Immature natural killer cell (primary cell): ENCODE measurements at regions not wholly inside any gene's neighbourhood (a gene's known extent, or its start where the extent isn't known, plus 50 kb on each side); places are given as distances from the start of the nearest gene placed in this dataset.
"Not testable (repeated sequence)": the region's sequence is repeated elsewhere in the genome, so short reads cannot be mapped to it uniquely, and the experiment has no call there.

ENCODE experiments used
- DNase-seq, 3 donors: peaks; one replicate each; pipeline ENCODE4 v3.0.0; 2022; ENCODE audit warnings: mixed read lengths in 1 of 3
- H3K27ac Mint-ChIP-seq, 6 donors: one replicate each; pipeline ENCODE4 v1.8.0; 2020; ENCODE audit warnings: mixed read lengths in 6 of 6, mild to moderate bottlenecking in 5 of 6, inconsistent platforms in 4 of 6, moderate library complexity in 3 of 6
- H3K27me3 Mint-ChIP-seq, 3 donors: one replicate each; pipeline ENCODE4 v1.8.0; 2020 to 2021; ENCODE audit warnings: low read depth in 3 of 3, mild to moderate bottlenecking in 3 of 3, mixed read lengths in 3 of 3, moderate library complexity in 3 of 3, inconsistent platforms in 1 of 3
- H3K36me3 Mint-ChIP-seq, 3 donors: one replicate each; pipeline ENCODE4 v1.8.0; 2020; ENCODE audit warnings: mixed read lengths in 3 of 3, inconsistent platforms in 2 of 3, mild to moderate bottlenecking in 2 of 3
- H3K4me1 Mint-ChIP-seq, 2 donors: one replicate each; pipeline ENCODE4 v1.8.0; 2020; ENCODE audit warnings: inconsistent platforms in 2 of 2, mild to moderate bottlenecking in 2 of 2, mixed read lengths in 2 of 2, moderate library complexity in 1 of 2
- H3K4me3 Mint-ChIP-seq, 5 donors: one replicate each; pipeline ENCODE4 v1.8.0; 2020; ENCODE audit warnings: mild to moderate bottlenecking in 5 of 5, mixed read lengths in 5 of 5, inconsistent platforms in 3 of 5, moderate library complexity in 3 of 5
- H3K9me3 Mint-ChIP-seq, 6 donors: one replicate each; pipeline ENCODE4 v1.8.0; 2020; ENCODE audit warnings: mild to moderate bottlenecking in 6 of 6, mixed read lengths in 6 of 6, inconsistent platforms in 4 of 6, moderate library complexity in 3 of 6

DNA sequence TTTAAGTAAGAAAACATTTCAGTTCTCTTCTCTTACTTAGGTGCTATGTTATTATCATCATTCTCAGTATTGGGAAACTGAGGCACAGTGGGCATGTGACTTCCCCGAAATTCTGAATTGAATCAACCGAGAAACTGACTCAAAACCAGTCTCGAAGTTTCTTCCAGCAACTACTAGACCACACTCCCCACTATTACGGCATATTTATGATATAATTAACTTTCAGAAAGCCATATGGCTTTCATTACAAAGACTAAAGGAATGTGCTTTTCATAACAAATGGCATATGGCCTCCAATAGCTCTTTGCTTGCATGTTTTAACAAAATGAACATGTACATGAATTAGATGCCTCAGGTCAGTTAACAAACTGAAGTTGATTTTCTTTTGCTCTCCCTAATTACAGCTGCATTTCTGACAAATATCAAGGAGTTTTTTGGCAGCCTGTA lies 182.9 kb upstream of the SLC38A2 start:
- no peak overlapping the region for H3K4me3 Mint-ChIP-seq
- peaks cover 8 to 19% of the 10 kb centered on the region in 2 donors for H3K4me1 Mint-ChIP-seq
- no peak overlapping the region for H3K27ac Mint-ChIP-seq
- H3K36me3 Mint-ChIP-seq, result peaks cover 4 to 26% (median 12%) of the 10 kb centered on the region in 3 donors
- H3K27me3 Mint-ChIP-seq, result peaks cover 0 to 4% (median 0%) of the 10 kb centered on the region in 3 donors
- no peak for DNase-seq
- H3K9me3 Mint-ChIP-seq, result no peaks in the 10 kb centered on the region

DNA sequence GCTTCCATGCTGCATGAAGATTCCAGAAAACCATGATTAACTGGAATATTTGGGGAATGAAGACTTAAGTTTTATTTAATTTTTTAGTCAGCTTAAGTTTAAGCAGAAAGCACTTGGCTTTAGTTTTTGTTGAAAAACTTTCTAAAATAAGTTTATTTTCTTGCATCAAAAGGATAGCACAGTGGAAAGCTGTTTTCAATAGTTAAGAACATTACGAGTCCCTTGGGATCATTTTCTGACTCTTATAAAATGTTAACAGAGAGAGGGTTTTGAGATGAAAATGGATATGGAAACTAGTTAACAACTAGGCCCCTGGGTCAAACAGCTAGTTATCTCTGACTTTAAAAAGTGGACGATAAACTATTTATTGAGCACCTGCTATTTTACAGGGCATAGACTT lies 181.9 kb upstream of the SLC38A2 start:
- Mint-ChIP-seq H3K4me1 (peaks cover 17 to 20% of the 10 kb centered on the region in 2 donors), H3K27me3 (peaks cover 0 to 4% (median 0%) of the 10 kb centered on the region in 3 donors), H3K4me3 (no peak overlapping the region), H3K27ac (no peak overlapping the region), H3K9me3 (no peaks in the 10 kb centered on the region), H3K36me3 (peaks cover 4 to 31% (median 7%) of the 10 kb centered on the region in 3 donors)
- DNase-seq, result no peak

DNA sequence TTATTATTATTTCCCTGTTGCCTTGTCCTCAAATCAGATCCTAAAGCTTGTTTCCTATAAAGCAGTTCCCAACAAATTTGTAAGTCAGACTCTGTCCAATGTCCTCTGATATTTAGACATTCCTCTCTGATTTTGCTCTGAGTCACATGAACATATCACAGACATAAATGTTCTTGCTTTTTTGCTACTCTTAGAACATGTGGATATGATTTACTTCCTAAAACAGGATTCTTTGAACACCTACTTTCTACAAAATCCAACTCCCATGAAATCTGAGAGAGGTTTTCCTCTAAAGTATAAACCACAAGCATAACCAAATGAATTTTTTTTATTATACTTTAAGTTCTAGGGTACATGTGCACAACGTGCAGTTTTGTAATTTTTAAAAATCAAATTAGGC lies 181.3 kb upstream of the SLC38A2 start:
- DNase-seq, result no peak
- Mint-ChIP-seq H3K9me3 (no peaks in the 10 kb centered on the region), H3K4me1 (peaks cover 23 to 26% of the 10 kb centered on the region in 2 donors), H3K27me3 (peaks cover 0 to 4% (median 0%) of the 10 kb centered on the region in 3 donors), H3K27ac (no peak overlapping the region), H3K4me3 (no peak overlapping the region), H3K36me3 (peaks cover 4 to 32% (median 7%) of the 10 kb centered on the region in 3 donors)

DNA sequence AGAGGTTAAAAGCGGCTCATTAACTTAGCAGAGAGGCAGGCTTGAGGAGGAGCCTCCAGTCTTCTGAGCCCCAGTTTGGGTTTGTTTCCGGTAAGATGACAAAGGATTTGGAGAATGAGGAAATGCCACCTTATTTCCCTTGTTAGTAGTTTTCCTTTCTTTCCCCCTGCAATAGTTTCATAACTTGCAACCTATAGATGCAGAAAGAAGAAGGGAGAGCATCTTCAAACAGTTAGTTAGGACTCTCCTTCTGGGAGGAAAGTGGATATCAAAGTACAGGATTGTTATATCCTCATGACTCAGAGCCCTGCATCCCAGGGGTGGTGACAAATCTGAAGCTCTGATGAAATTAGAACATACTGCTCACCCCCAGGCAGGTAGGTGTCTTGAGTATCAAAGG lies 180.7 kb upstream of the SLC38A2 start:
- Mint-ChIP-seq H3K4me1 (peaks cover 28 to 32% of the 10 kb centered on the region in 2 donors), H3K36me3 (peaks cover 4 to 31% (median 7%) of the 10 kb centered on the region in 3 donors), H3K4me3 (no peak overlapping the region), H3K27ac (no peak overlapping the region), H3K27me3 (peaks cover 0 to 5% (median 0%) of the 10 kb centered on the region in 3 donors), H3K9me3 (no peaks in the 10 kb centered on the region)
- DNase-seq, result no peak

DNA sequence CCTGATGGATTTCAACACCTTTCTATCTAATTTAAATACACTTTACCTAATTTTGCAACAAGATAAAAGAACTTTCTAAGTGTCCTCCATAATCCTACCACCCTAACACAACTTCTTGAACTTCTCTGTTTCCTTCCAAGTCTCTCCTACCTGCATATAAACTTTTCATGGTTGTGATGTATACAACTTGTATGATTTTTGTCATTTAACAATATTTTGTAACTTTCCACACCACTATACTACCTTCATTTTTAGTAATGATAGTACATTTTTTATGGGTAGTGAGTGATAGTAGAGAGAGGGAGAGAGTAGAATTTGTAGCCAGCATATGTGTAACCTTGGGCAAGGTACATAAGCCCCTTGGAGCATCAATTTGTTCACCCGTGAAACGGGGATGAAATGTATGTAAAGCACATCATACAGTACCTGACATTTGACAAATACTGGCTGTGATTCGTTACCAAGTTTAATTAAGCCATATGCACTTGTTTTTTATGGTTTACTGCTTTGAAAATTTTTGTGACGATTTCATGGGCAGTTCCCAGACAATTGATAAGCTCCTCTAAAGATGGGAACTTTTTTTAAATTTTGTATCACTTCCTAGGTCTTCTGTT lies 177.8 kb upstream of the SLC38A2 start:
- Mint-ChIP-seq H3K9me3 (no peaks in the 10 kb centered on the region), H3K27me3 (peaks cover 0 to 5% (median 0%) of the 10 kb centered on the region in 3 donors), H3K4me3 (peak overlapping the region in 3 of 5 donors; percentile 2 to 45 (median 38)), H3K27ac (peak overlapping the region; percentile 53 to 89 (median 74)), H3K4me1 (peaks cover 57 to 59% of the 10 kb centered on the region in 2 donors), H3K36me3 (peaks cover 0 to 18% (median 3%) of the 10 kb centered on the region in 3 donors)
- DNase-seq, result no peak

DNA sequence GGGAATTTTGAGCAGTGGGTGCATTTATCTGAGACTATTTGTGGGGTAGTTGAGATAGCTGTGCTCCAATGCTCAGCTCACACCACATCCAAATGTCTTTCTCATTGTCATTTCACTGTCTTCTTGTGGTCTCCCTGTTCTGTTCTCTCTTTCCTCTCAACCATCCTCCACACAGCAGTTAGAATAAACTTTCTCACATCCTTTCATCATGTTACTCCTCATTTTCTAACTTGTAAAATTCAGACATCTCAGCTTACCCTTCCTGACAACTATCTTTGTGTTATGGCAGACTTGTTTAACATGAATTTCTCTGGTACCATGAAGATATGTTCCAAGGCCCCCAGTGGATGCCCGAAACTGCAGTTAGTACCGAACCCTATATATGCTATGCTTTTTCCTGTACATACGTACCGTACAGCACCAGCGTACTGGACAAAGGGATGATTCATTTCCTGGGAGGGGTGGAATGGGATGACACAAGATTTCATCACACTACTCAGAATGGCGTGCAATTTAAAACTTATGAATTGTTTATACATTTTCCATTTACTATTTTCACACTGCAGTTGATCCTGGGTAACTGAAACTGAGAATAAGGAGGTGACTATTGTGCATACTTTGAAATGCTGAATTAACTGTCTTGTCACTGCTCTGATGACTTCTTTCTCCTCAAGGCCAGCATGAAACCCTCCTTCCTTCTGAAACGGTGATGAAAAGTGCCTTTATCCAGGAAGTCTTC lies 177.1 kb upstream of the SLC38A2 start:
- Mint-ChIP-seq H3K36me3 (peaks cover 0 to 13% (median 0%) of the 10 kb centered on the region in 3 donors), H3K9me3 (no peaks in the 10 kb centered on the region), H3K27me3 (peaks cover 0 to 2% (median 0%) of the 10 kb centered on the region in 3 donors), H3K27ac (peak overlapping the region; percentile 53 to 89 (median 74)), H3K4me1 (peaks cover 60 to 61% of the 10 kb centered on the region in 2 donors), H3K4me3 (peak overlapping the region in 3 of 5 donors; percentile 38 to 45 (median 40))
- no peak for DNase-seq

DNA sequence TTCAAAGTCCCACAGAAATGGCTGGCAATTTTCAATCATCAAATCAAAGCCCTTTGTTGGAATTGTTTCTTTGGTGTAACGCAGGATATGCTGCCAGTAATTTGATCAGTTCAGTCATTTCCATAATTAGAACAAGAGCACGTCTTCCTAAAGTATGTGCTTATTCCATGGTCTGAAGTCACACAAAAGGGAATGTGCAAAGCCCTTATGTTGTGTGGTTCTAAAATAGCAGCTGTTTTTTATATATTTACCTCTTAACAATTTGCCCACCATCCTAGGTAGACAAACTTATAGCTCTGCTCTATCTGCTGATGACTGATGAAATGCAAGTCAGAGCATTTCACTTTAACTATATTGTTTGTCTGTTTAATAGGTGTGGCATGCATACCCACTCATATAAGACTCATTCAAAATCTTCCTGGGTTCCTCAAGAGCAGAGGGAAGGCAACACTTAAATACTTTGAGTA lies 176.1 kb upstream of the SLC38A2 start:
- peak overlapping the region in 5 of 6 donors; percentile 65 to 83 (median 76) for H3K27ac Mint-ChIP-seq
- H3K9me3 Mint-ChIP-seq, result peaks cover 0 to 4% (median 0%) of the 10 kb centered on the region in 6 donors
- H3K36me3 Mint-ChIP-seq, result peaks cover 0 to 17% (median 0%) of the 10 kb centered on the region in 3 donors
- H3K4me3 Mint-ChIP-seq, result peak overlapping the region in 3 of 5 donors; percentile 19 to 39 (median 29)
- DNase-seq, result no peak
- H3K27me3 Mint-ChIP-seq, result peaks cover 0 to 2% (median 0%) of the 10 kb centered on the region in 3 donors
- peaks cover 71% of the 10 kb centered on the region in 2 donors for H3K4me1 Mint-ChIP-seq

DNA sequence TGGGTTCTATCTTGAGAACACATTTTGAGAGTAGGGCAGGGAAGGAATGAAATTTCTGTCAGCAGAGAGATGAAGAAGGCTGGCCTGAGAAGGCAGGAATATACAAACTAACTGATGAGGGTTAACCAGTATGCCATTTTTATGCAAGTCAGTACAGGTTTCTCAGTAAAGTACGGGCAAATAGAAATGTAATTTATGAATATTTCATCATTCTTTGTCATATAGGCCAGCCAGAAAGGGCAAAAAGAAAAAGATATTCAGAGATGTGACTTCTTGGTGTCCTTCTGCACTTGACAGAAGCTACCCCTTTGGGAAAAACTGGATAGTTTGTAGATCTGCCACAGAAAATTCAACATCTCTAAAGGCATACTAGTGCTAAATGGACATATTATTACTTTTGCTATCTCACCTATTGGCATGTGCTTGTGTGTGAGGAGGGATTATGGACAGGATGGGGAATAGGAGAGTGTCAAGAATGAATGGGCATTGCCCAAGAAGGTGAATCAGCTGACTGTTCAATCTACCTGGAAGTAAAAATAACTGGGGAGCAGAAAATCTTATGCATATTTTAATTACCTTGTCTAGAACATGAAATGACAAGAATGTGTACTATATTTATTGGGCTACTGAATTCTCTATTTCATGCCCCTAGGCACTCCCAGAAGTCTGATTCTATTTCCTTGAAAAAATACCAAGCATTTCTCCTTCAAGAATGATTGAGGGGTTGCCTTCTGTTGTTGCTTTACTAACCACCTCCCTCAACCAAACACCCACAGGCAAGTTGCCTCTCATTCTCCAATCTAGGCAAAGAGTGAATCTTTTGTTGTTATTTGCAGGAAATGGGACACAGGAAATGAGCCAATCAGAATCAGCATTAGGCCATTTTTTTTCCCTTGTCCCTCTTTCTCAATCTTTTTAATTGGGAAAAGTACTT lies 175.1 kb upstream of the SLC38A2 start:
- Mint-ChIP-seq H3K9me3 (peaks cover 0 to 4% (median 0%) of the 10 kb centered on the region in 6 donors), H3K4me3 (peak overlapping the region; percentile 46 to 73 (median 61)), H3K36me3 (peaks cover 0 to 17% (median 0%) of the 10 kb centered on the region in 3 donors), H3K4me1 (peaks cover 80 to 81% of the 10 kb centered on the region in 2 donors), H3K27ac (peak overlapping the region; percentile 75 to 94 (median 92)), H3K27me3 (peaks cover 0 to 2% (median 1%) of the 10 kb centered on the region in 3 donors)
- no peak for DNase-seq

DNA sequence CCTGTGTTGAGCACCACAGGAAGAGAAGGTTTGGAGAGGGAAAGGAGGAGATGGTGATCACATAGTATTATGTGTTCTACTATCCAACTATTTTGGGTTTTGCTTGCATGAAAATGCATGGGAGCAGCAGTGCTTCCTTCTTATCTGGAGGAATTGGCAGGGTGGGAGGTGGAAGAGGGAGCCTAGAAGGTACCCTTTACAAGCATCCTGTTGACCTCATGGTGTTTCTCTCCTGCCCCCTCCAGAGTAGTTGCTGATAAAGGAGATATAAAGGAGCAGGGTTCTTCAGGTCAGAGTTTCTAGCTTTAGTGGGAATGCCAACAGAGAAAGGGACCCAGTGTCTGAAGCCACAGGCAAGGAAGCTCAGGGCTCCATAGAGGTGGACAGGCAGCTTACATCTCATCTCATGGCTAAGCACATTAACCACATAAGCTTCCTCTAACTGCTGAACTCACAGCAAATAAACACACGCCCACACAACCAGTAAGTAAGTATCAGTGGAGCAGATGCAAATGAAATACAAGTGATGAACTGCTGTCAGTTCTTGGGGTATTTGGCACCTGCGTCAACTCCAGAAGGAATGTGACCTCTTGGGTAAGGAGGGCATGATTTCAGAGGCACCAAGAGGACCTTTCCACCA lies 174.2 kb upstream of the SLC38A2 start:
- Mint-ChIP-seq H3K4me1 (peaks cover 88 to 90% of the 10 kb centered on the region in 2 donors), H3K36me3 (peaks cover 0 to 17% (median 0%) of the 10 kb centered on the region in 3 donors), H3K27me3 (peaks cover 0 to 3% (median 2%) of the 10 kb centered on the region in 3 donors), H3K4me3 (peak overlapping the region; percentile 60 to 74 (median 70)), H3K27ac (peak overlapping the region; percentile 65 to 94 (median 92)), H3K9me3 (peaks cover 0 to 4% (median 0%) of the 10 kb centered on the region in 6 donors)
- peak; percentile 26 to 45 (median 36) for DNase-seq

DNA sequence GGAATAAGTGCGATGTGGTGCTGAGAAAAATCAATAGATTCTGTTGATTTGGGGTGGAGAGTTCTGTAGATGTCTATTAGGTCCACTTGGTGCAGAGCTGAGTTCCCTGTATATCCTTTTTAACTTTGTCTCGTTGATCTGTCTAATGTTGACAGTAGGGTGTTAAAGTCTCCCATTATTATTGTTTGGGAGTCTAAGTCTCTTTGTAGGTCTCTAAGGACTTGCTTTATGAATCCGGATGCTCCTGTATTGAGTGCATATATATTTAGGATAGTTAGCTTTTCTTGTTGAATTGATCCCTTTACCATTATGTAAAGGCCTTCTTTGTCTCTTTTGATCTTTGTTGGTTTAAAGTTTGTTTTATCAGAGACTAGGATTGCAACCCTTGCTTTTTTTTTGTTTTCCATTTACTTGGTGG lies 170.8 kb upstream of the SLC38A2 start:
- H3K4me1 Mint-ChIP-seq, result peaks cover 78 to 85% of the 10 kb centered on the region in 2 donors
- peak overlapping the region; percentile 54 to 75 (median 61) for H3K4me3 Mint-ChIP-seq
- H3K27me3 Mint-ChIP-seq, H3K9me3 Mint-ChIP-seq, DNase-seq: not testable (repeated sequence)
- peak overlapping the region; percentile 47 to 86 (median 79) for H3K27ac Mint-ChIP-seq
- peaks cover 0 to 10% (median 0%) of the 10 kb centered on the region in 3 donors for H3K36me3 Mint-ChIP-seq

DNA sequence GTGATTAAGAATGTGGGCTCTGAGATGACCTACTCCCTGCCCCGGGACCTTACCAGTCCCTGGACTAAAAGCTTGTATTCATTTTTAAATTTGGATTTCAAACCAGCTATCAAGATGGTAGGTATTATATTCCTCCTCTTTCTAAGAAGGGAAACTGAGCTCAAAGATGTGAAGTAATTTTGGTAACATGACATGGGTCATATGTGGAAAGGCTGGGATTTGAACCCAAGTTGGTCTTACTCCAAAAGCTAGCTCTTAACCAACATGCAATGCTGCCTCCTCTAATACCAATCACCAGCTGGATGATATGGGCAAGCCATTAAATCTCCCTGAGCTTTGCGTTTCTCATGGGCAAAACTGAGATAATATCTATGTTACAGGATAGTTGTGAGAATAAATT lies 166.4 kb upstream of the SLC38A2 start:
- peaks cover 0 to 3% (median 0%) of the 10 kb centered on the region in 3 donors for H3K27me3 Mint-ChIP-seq
- peaks cover 0 to 3% (median under 1%) of the 10 kb centered on the region in 6 donors for H3K9me3 Mint-ChIP-seq
- DNase-seq, result no peak
- H3K4me1 Mint-ChIP-seq, result peaks cover 66 to 84% of the 10 kb centered on the region in 2 donors
- peaks cover 0 to 3% (median 0%) of the 10 kb centered on the region in 3 donors for H3K36me3 Mint-ChIP-seq
- peak overlapping the region in 3 of 6 donors; percentile 49 to 74 (median 58) for H3K27ac Mint-ChIP-seq
- H3K4me3 Mint-ChIP-seq, result no peak overlapping the region

DNA sequence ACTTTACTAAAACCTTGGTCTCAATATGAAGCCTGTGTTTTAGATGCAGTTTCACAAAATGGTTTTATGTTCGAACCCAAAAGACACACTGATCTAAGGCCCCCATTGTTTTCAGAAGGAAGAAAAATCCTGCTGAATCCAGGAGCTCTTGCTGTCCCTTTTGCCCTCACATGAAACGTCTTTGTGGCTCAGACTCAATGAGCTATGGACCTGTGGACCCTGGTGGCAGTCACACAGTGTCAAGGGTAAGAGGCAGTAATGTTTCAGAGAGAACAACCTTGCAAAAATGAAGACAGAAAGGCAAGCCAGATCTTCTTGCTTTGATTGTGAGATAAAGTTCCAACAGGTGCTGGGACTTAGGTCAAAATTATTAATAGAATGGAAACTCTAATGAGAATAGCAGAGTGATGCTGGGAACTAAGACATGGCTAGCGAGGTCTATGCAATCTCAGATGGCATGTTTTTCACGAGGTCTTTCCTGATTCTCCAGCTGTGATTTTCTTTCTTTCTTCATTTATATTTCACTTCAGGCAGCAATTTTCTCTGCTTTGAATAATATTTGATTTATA lies 164.9 kb upstream of the SLC38A2 start:
- peaks cover 0 to 3% (median under 1%) of the 10 kb centered on the region in 6 donors for H3K9me3 Mint-ChIP-seq
- H3K36me3 Mint-ChIP-seq, result peaks cover 0 to 3% (median 0%) of the 10 kb centered on the region in 3 donors
- DNase-seq, result no peak
- H3K4me3 Mint-ChIP-seq, result no peak overlapping the region
- H3K27ac Mint-ChIP-seq, result peak overlapping the region in 1 of 6 donors; percentile 68
- H3K4me1 Mint-ChIP-seq, result peaks cover 51 to 69% of the 10 kb centered on the region in 2 donors
- H3K27me3 Mint-ChIP-seq, result no peaks in the 10 kb centered on the region
